ENCODE measurements at regions not wholly inside any gene's neighbourhood (a gene's known extent, or its start where the extent isn't known, plus 50 kb on each side); places are given as distances from the start of the nearest gene placed in this dataset.

- no peak for TF ChIP-seq REST (IDR thresholded peaks at IDR 0.05; ENCODE audit: unreplicated experiment)
- TF ChIP-seq, protein P1, sequence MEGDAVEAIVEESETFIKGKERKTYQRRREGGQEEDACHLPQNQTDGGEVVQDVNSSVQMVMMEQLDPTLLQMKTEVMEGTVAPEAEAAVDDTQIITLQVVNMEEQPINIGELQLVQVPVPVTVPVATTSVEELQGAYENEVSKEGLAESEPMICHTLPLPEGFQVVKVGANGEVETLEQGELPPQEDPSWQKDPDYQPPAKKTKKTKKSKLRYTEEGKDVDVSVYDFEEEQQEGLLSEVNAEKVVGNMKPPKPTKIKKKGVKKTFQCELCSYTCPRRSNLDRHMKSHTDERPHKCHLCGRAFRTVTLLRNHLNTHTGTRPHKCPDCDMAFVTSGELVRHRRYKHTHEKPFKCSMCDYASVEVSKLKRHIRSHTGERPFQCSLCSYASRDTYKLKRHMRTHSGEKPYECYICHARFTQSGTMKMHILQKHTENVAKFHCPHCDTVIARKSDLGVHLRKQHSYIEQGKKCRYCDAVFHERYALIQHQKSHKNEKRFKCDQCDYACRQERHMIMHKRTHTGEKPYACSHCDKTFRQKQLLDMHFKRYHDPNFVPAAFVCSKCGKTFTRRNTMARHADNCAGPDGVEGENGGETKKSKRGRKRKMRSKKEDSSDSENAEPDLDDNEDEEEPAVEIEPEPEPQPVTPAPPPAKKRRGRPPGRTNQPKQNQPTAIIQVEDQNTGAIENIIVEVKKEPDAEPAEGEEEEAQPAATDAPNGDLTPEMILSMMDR (conservative IDR thresholded peaks at IDR 0.05; ENCODE audit: low read depth in 2 of 2) = no peak
- TF ChIP-seq POLR2AphosphoS5 (IDR thresholded peaks at IDR 0.05; ENCODE audit: low read depth) = no peak
- TF ChIP-seq EZH2 (IDR thresholded peaks at IDR 0.05; ENCODE audit: low read depth, unreplicated experiment) = no peak
- TF ChIP-seq NANOG (IDR thresholded peaks at IDR 0.05; ENCODE audit: borderline replicate concordance) = no peak
- TF ChIP-seq CREB1 (CRISPR knock-in tag; IDR thresholded peaks at IDR 0.05; ENCODE audit: low read depth) = no peak
- TF ChIP-seq ZNF114 (CRISPR knock-in tag; IDR thresholded peaks at IDR 0.05) = no peak
- no peak for TF ChIP-seq EZH2phosphoT487 (IDR thresholded peaks at IDR 0.05; ENCODE audit: unreplicated experiment)
- TF ChIP-seq, protein P2, sequence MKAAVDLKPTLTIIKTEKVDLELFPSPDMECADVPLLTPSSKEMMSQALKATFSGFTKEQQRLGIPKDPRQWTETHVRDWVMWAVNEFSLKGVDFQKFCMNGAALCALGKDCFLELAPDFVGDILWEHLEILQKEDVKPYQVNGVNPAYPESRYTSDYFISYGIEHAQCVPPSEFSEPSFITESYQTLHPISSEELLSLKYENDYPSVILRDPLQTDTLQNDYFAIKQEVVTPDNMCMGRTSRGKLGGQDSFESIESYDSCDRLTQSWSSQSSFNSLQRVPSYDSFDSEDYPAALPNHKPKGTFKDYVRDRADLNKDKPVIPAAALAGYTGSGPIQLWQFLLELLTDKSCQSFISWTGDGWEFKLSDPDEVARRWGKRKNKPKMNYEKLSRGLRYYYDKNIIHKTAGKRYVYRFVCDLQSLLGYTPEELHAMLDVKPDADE (IDR thresholded peaks at IDR 0.05) = no peak
- TF ChIP-seq ZNF462 (CRISPR knock-in tag; IDR thresholded peaks at IDR 0.05) = no peak
- TF ChIP-seq STAT1 (IDR thresholded peaks at IDR 0.05; ENCODE audit: unreplicated experiment) = no peak
These were observed 1305.0 kb downstream of the CNTNAP5 start for GRCh38 chr2:125330133-125330532.
